HEK293 (cell line): ENCODE measurements at regions not wholly inside any gene's neighbourhood (a gene's known extent, or its start where the extent isn't known, plus 50 kb on each side); places are given as distances from the start of the nearest gene placed in this dataset.

Experiments used
- CTCF ChIA-PET: fragments of 350-600 bp; formaldehyde crosslinking; extraction: SDS; loops from one replicate; lab custom pipeline; 2021; ENCODE audit warnings: antibody characterized with exemption; lab: Yijun Ruan, JAX
- POLR2A ChIA-PET: fragments of 300-600 bp; formaldehyde crosslinking; extraction: SDS; loops from one replicate; lab custom pipeline; 2020; ENCODE audit warnings: antibody characterized with exemption, inconsistent platforms; lab: Yijun Ruan, JAX
- H3K27ac ChIP-seq: fragments of 200-500 bp; sonication (Bioruptor generic); 2 replicates; pipeline ENCODE4 v1.5.1; 2014; ENCODE audit warnings: low read depth, low read length, control low read depth, inconsistent platforms; ENCODE audit errors: extremely low read depth
- H3K36me3 ChIP-seq, 2 experiments: fragments of 200-500 bp in 1 of 2; sonication (Bioruptor generic) in 1 of 2; 1 replicate in 1 of 2; 2 replicates in 1 of 2; pipeline ENCODE4 v1.5.1; 2014 to 2017; ENCODE audit warnings: inconsistent platforms in 2 of 2, low read length in 2 of 2; ENCODE audit not compliant: control insufficient read depth in 2 of 2, insufficient read depth in 1 of 2
- H3K4me1 ChIP-seq: fragments of 200-500 bp; sonication (Bioruptor generic); 2 replicates; pipeline ENCODE4 v1.5.1; 2014; ENCODE audit warnings: mild to moderate bottlenecking, low read length, inconsistent platforms; ENCODE audit not compliant: control insufficient read depth, insufficient read depth
- H3K4me3 ChIP-seq: 2 replicates; pipeline ENCODE4 v1.5.1; 2011; ENCODE audit warnings: low read depth, mild to moderate bottlenecking, control low read depth, low read length, moderate library complexity
- H3K9me3 ChIP-seq: fragments of 200-500 bp; sonication (Bioruptor generic); 2 replicates; pipeline ENCODE4 v1.5.1; 2014; ENCODE audit warnings: low read depth, low read length, inconsistent platforms; ENCODE audit not compliant: control insufficient read depth, insufficient read depth
- ATF2 ChIP-seq: fragments of 450-650 bp; formaldehyde crosslinking; IDR thresholded peaks from 2 replicates; pipeline ENCODE4 v1.5.1; 2016; ENCODE audit warnings: missing biosample characterization, missing genetic modification characterization, low read depth
- EGR2 ChIP-seq: fragments of 450-650 bp; formaldehyde crosslinking; IDR thresholded peaks from 2 replicates; pipeline ENCODE4 v1.5.1; 2016; ENCODE audit warnings: low read depth, missing biosample characterization, missing genetic modification characterization
- KLF10 ChIP-seq: fragments of 450-650 bp; IDR thresholded peaks from 2 replicates; pipeline ENCODE4 v1.5.1; 2018; ENCODE audit warnings: missing biosample characterization, mild to moderate bottlenecking, missing genetic modification characterization
- OVOL3 ChIP-seq: fragments of 450-650 bp; formaldehyde crosslinking; IDR thresholded peaks from 2 replicates; pipeline ENCODE4 v1.5.1; 2016; ENCODE audit warnings: missing biosample characterization, missing genetic modification characterization
- TRIM28 ChIP-seq: IDR thresholded peaks from 2 replicates; pipeline ENCODE4 v1.6.1; 2011; ENCODE audit warnings: low read length, control low read depth, borderline replicate concordance
- ZBTB44 ChIP-seq: fragments of 450-650 bp; IDR thresholded peaks from 2 replicates; pipeline ENCODE4 v1.5.1; 2018; ENCODE audit warnings: missing biosample characterization, mild to moderate bottlenecking, missing genetic modification characterization
- ZBTB49 ChIP-seq: fragments of 450-650 bp; formaldehyde crosslinking; IDR thresholded peaks from 2 replicates; pipeline ENCODE4 v1.5.1; 2016; ENCODE audit warnings: missing biosample characterization, missing genetic modification characterization, low read depth
- ZNF148 ChIP-seq: fragments of 450-650 bp; formaldehyde crosslinking; IDR thresholded peaks from 2 replicates; pipeline ENCODE4 v1.5.0; 2017; ENCODE audit warnings: missing biosample characterization, missing genetic modification characterization, borderline replicate concordance
- ZNF169 ChIP-seq: fragments of 450-650 bp; formaldehyde crosslinking; IDR thresholded peaks from 2 replicates; pipeline ENCODE4 v1.5.1; 2016; ENCODE audit warnings: missing biosample characterization, missing genetic modification characterization
- ZNF214 ChIP-seq: fragments of 450-650 bp; formaldehyde crosslinking; IDR thresholded peaks from 2 replicates; pipeline ENCODE4 v1.5.1; 2017; ENCODE audit warnings: missing biosample characterization, mild to moderate bottlenecking, missing genetic modification characterization, borderline replicate concordance
- ZNF221 ChIP-seq: fragments of 450-650 bp; formaldehyde crosslinking; IDR thresholded peaks from 2 replicates; pipeline ENCODE4 v1.5.1; 2017; ENCODE audit warnings: missing biosample characterization, missing genetic modification characterization, borderline replicate concordance
- ZNF239 ChIP-seq: fragments of 450-650 bp; formaldehyde crosslinking; IDR thresholded peaks from 2 replicates; pipeline ENCODE4 v1.5.1; 2016; ENCODE audit warnings: missing biosample characterization, missing genetic modification characterization
- ZNF248 ChIP-seq: fragments of 450-650 bp; formaldehyde crosslinking; IDR thresholded peaks from 2 replicates; pipeline ENCODE4 v1.5.1; 2017; ENCODE audit warnings: missing biosample characterization, missing genetic modification characterization
- ZNF324 ChIP-seq: fragments of 450-650 bp; formaldehyde crosslinking; IDR thresholded peaks from 2 replicates; pipeline ENCODE4 v1.5.1; 2016; ENCODE audit warnings: missing biosample characterization, missing genetic modification characterization
- ZNF341 ChIP-seq: fragments of 450-650 bp; formaldehyde crosslinking; IDR thresholded peaks from 2 replicates; pipeline ENCODE4; 2016; ENCODE audit warnings: low read depth, missing biosample characterization, missing genetic modification characterization
- ZNF394 ChIP-seq: fragments of 450-650 bp; formaldehyde crosslinking; IDR thresholded peaks from 2 replicates; pipeline ENCODE4 v1.5.1; 2016; ENCODE audit warnings: missing biosample characterization, missing genetic modification characterization, mild to moderate bottlenecking, moderate library complexity, borderline replicate concordance
- ZNF501 ChIP-seq: fragments of 450-650 bp; formaldehyde crosslinking; IDR thresholded peaks from 2 replicates; pipeline ENCODE4 v1.5.1; 2016; ENCODE audit warnings: missing biosample characterization, missing genetic modification characterization
- ZNF529 ChIP-seq: fragments of 450-650 bp; formaldehyde crosslinking; IDR thresholded peaks from 2 replicates; pipeline ENCODE4 v1.5.1; 2017; ENCODE audit warnings: missing genetic modification characterization, missing biosample characterization; ENCODE audit not compliant: insufficient replicate concordance
- ZNF530 ChIP-seq: fragments of 450-650 bp; formaldehyde crosslinking; IDR thresholded peaks from 2 replicates; pipeline ENCODE4 v1.5.1; 2016; ENCODE audit warnings: low read depth, missing biosample characterization, missing genetic modification characterization
- ZNF544 ChIP-seq: fragments of 450-650 bp; formaldehyde crosslinking; IDR thresholded peaks from 2 replicates; pipeline ENCODE4 v1.5.0; 2017; ENCODE audit warnings: missing biosample characterization, missing genetic modification characterization
- ZNF549 ChIP-seq: fragments of 450-650 bp; IDR thresholded peaks from 2 replicates; pipeline ENCODE4 v1.5.1; 2018; ENCODE audit warnings: missing biosample characterization, missing genetic modification characterization, mild to moderate bottlenecking, inconsistent platforms, moderate library complexity
- ZNF571 ChIP-seq: fragments of 450-650 bp; formaldehyde crosslinking; IDR thresholded peaks from 2 replicates; pipeline ENCODE4 v1.5.0; 2017; ENCODE audit warnings: missing biosample characterization, missing genetic modification characterization
- ZNF707 ChIP-seq: fragments of 450-650 bp; formaldehyde crosslinking; IDR thresholded peaks from 2 replicates; pipeline ENCODE4 v1.5.1; 2016; ENCODE audit warnings: missing biosample characterization, missing genetic modification characterization
- ZNF768 ChIP-seq: fragments of 450-650 bp; formaldehyde crosslinking; IDR thresholded peaks from 2 replicates; pipeline ENCODE4 v1.5.1; 2018; ENCODE audit warnings: missing biosample characterization, mild to moderate bottlenecking, missing genetic modification characterization
- ZNF792 ChIP-seq: fragments of 450-650 bp; formaldehyde crosslinking; IDR thresholded peaks from 2 replicates; pipeline ENCODE4 v1.5.1; 2016; ENCODE audit warnings: missing biosample characterization, missing genetic modification characterization

- CTCF ChIA-PET, result interaction anchor here (0.8 kb wide), 1 partner anchor 56 kb away, joined by 4 read pairs; no protein-coding TSS in a partner anchor
Observed at GRCh38 chr5:113735751-113736150, 222.3 kb downstream of the YTHDC2 start.

GRCh38 chr5:113742176-113742575 is 228.7 kb downstream of the YTHDC2 start:
- H3K27ac ChIP-seq, result no peak overlapping the region
- no peak for TF ChIP-seq ZBTB44
- TF ChIP-seq ZNF768, result no peak
- TF ChIP-seq TRIM28, result no peak
- TF ChIP-seq ZNF148 (tag by site-specific recombination), result no peak
- TF ChIP-seq KLF10 (tag by site-specific recombination), result no peak
- no peak for TF ChIP-seq ZBTB49 (tag by site-specific recombination)
- no peak for TF ChIP-seq OVOL3 (tag by site-specific recombination)
- TF ChIP-seq, all 188 proteins: peak for 0
- CTCF ChIA-PET, result no interaction called here
- H3K4me3 ChIP-seq, result no peak overlapping the region
- H3K9me3 ChIP-seq, result no peaks in the 10 kb centered on the region
- H3K4me1 ChIP-seq, result no peaks in the 10 kb centered on the region
- POLR2A ChIA-PET, result interaction anchor here (0.6 kb wide), 1 partner anchor 12 kb away, joined by 8 read pairs; no protein-coding TSS in a partner anchor
- H3K36me3 ChIP-seq, result no peaks in the 10 kb centered on the region

More at GRCh38 chr5:113735751-113736150, 222.3 kb downstream of the YTHDC2 start:
- Histone ChIP-seq H3K36me3 (no peaks in the 10 kb centered on the region), H3K4me3 (no peak overlapping the region), H3K4me1 (no peaks in the 10 kb centered on the region), H3K27ac (no peak overlapping the region), H3K9me3 (no peaks in the 10 kb centered on the region)
- TF ChIP-seq ZNF248 (no peak), ZNF324 (tag by site-specific recombination) (no peak), ZNF544 (tag by site-specific recombination) (no peak), TRIM28 (no peak), ZNF394 (tag by site-specific recombination) (no peak)
- POLR2A ChIA-PET, result no interaction called here

- Histone ChIP-seq H3K4me3 (no peak overlapping the region), H3K27ac (no peak overlapping the region), H3K36me3 (no peaks in the 10 kb centered on the region), H3K9me3 (no peaks in the 10 kb centered on the region), H3K4me1 (no peaks in the 10 kb centered on the region)
- POLR2A ChIA-PET, result no interaction called here
- CTCF ChIA-PET, result no interaction called here
- TF ChIP-seq ZNF549 (no peak), ZNF239 (tag by site-specific recombination) (no peak), ZNF169 (no peak), ZNF571 (tag by site-specific recombination) (no peak), ZNF214 (tag by site-specific recombination) (no peak), ATF2 (tag by site-specific recombination) (no peak), ZNF221 (tag by site-specific recombination) (no peak), ZNF792 (no peak), ZNF707 (tag by site-specific recombination) (no peak), ZNF341 (tag by site-specific recombination) (no peak), ZNF530 (tag by site-specific recombination) (no peak), ZNF501 (tag by site-specific recombination) (no peak), EGR2 (no peak), ZNF529 (tag by site-specific recombination) (no peak)
Observed at GRCh38 chr5:113742639-113743038, 229.1 kb downstream of the YTHDC2 start.
